Stimulated activated CD4-positive, alpha-beta T cell treated with anti-CD3 and anti-CD28 coated beads, Interleukin-15, amount 100 ng/mL, for 24 hours (primary cell): ENCODE measurements at regions not wholly inside any gene's neighbourhood (a gene's known extent, or its start where the extent isn't known, plus 50 kb on each side); places are given as distances from the start of the nearest gene placed in this dataset.
"Not testable (repeated sequence)": the region's sequence is repeated elsewhere in the genome, so short reads cannot be mapped to it uniquely, and the experiment has no call there.

Experiments used
- DNase-seq: peaks from one replicate; pipeline ENCODE4 v3.0.0-alpha.2; 2020

- DNase-seq: no peak
These were observed 227.8 kb downstream of the NAF1 start for GRCh38 chr4:162938738-162939485.

- no peak for DNase-seq
These were observed 231.5 kb downstream of the NAF1 start for GRCh38 chr4:162935214-162935613.

- DNase-seq: no peak
These were observed 235.4 kb downstream of the NAF1 start for GRCh38 chr4:162931286-162931685.

GRCh38 chr4:162921178-162921785 is 245.4 kb downstream of the NAF1 start:
- no peak for DNase-seq

- no peak for DNase-seq
These were observed 246.0 kb downstream of the NAF1 start for GRCh38 chr4:162920649-162921048.

GRCh38 chr4:162912482-162912881 is 254.2 kb downstream of the NAF1 start:
- no peak for DNase-seq

- no peak for DNase-seq
These were observed 255.3 kb downstream of the NAF1 start for GRCh38 chr4:162911349-162911748.

GRCh38 chr4:162909952-162910351 is 256.7 kb downstream of the NAF1 start:
- no peak for DNase-seq

- DNase-seq: no peak
These were observed 272.3 kb downstream of the NAF1 start for GRCh38 chr4:162894387-162894786.

- DNase-seq: no peak
These were observed 274.6 kb downstream of the NAF1 start for GRCh38 chr4:162891788-162892707.

GRCh38 chr4:162878096-162878495 is 288.6 kb downstream of the NAF1 start:
- DNase-seq: no peak

GRCh38 chr4:162874748-162875147 is 291.9 kb downstream of the NAF1 start:
- no peak for DNase-seq

GRCh38 chr4:162871990-162872389 is 294.7 kb downstream of the NAF1 start:
- DNase-seq: no peak

- DNase-seq: no peak
These were observed 297.5 kb downstream of the NAF1 start for GRCh38 chr4:162869157-162869556.

GRCh38 chr4:162866565-162866964 is 300.1 kb downstream of the NAF1 start:
- no peak for DNase-seq

- no peak for DNase-seq
These were observed 301.6 kb downstream of the NAF1 start for GRCh38 chr4:162865102-162865501.

GRCh38 chr4:162853788-162854187 is 312.9 kb downstream of the NAF1 start:
- DNase-seq: no peak

- DNase-seq: no peak
These were observed 314.0 kb downstream of the NAF1 start for GRCh38 chr4:162852642-162853041.

- DNase-seq: not testable (repeated sequence)
These were observed 315.4 kb downstream of the NAF1 start for GRCh38 chr4:162851241-162851758.

GRCh38 chr4:162849937-162850336 is 316.8 kb downstream of the NAF1 start:
- no peak for DNase-seq

- DNase-seq: no peak
These were observed 318.6 kb downstream of the NAF1 start for GRCh38 chr4:162847945-162848549.

- no peak for DNase-seq
These were observed 324.9 kb downstream of the NAF1 start for GRCh38 chr4:162841753-162842152.

- no peak for DNase-seq
These were observed 326.9 kb downstream of the NAF1 start for GRCh38 chr4:162839814-162840213.
